Chondrocyte (in vitro differentiated cells): ENCODE measurements at regions not wholly inside any gene's neighbourhood (a gene's known extent, or its start where the extent isn't known, plus 50 kb on each side); places are given as distances from the start of the nearest gene placed in this dataset.

Experiments
- DNase-seq: peaks from one replicate; pipeline ENCODE4 v3.0.0; 2021; ENCODE audit warnings: mixed read lengths, low spot score
- H3K27ac Mint-ChIP-seq: one replicate; pipeline ENCODE4 v1.8.0; 2021; ENCODE audit warnings: mild to moderate bottlenecking, moderate library complexity, mixed read lengths; ENCODE audit not compliant: unreplicated experiment
- H3K27me3 Mint-ChIP-seq: 2 replicates; pipeline ENCODE4 v1.8.0; 2021; ENCODE audit warnings: low read depth, mixed read lengths
- H3K36me3 Mint-ChIP-seq: 2 replicates; pipeline ENCODE4 v1.8.0; 2021; ENCODE audit warnings: low read depth, mixed read lengths
- H3K4me1 Mint-ChIP-seq: 2 replicates; pipeline ENCODE4 v1.8.0; 2021; ENCODE audit warnings: low read depth, mild to moderate bottlenecking, mixed read lengths
- H3K4me3 Mint-ChIP-seq: one replicate; pipeline ENCODE4 v1.8.0; 2021; ENCODE audit warnings: mild to moderate bottlenecking, moderate library complexity, mixed read lengths; ENCODE audit not compliant: unreplicated experiment
- H3K9me3 Mint-ChIP-seq: 2 replicates; pipeline ENCODE4 v1.8.0; 2021; ENCODE audit warnings: low read depth, mixed read lengths
- CTCF ChIP-seq: fragments of 200-600 bp; sonication (generic); IDR thresholded peaks from 2 replicates; pipeline ENCODE4 v1.5.0; 2021; ENCODE audit warnings: antibody characterized with exemption, mild to moderate bottlenecking, moderate library complexity

DNA sequence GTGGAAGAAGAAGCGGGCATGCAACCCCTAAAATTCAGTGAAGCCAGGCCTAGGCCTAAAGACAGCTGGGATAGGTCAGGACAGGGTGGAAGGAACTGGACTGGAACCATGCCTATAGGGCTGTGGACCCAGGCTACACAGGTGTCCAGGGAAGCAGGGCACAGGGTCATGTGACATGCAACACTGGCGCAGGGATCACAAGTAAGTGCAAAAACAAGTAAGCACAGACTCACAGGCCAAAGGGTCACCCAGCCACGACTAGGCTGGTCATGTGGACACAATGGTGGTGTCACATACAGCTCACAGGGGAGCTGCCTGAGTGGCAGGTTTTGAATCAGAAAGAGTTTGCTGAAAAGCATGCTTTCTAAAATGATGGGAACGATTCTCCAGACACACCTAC lies 195.7 kb downstream of the SPTSSA start:
- Mint-ChIP-seq H3K27ac (no peak overlapping the region), H3K9me3 (peaks cover 4% of the 10 kb centered on the region), H3K36me3 (no peaks in the 10 kb centered on the region), H3K4me1 (no peaks in the 10 kb centered on the region), H3K4me3 (no peak overlapping the region), H3K27me3 (peaks cover 17% of the 10 kb centered on the region)
- no peak for TF ChIP-seq CTCF
- DNase-seq, result no peak

DNA sequence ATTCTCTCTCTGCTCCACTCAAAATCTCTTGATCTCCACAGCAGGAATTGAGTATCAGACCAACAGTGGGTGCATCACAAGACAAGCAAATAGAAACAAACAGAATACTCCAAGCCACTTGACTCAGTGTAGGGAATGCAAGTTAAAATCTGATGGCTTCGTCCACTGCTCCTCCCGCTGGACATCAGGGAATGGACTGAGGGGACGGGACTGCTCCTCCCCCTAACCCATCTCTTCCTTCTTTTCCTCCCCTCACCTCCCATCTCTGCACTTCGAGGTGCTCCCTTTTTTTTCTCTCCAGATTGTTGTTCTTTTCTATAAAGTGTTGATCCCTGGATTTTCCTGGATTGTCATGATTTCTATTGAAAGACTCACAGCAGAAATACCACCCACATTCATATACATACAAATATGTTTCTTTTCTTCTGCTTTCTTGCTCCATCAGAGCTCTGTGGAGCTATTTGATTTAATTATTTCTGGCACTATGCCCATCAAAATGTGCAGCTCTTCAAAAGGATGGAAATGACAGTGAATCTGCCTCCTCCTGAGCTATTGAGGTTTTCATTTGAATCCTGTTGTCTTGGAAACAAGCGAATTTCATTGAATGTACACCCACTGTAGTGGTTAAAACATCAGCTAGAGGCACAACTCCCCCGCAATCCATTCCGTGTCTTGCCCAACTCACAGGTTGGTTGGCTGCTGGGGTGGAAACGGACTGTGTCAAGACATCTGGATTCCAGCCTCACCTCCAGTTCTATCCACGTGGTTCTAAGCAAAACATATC lies 199.7 kb downstream of the SPTSSA start:
- Mint-ChIP-seq H3K27ac (no peak overlapping the region), H3K27me3 (peaks cover 18% of the 10 kb centered on the region), H3K4me1 (no peaks in the 10 kb centered on the region), H3K9me3 (no peaks in the 10 kb centered on the region), H3K4me3 (no peak overlapping the region), H3K36me3 (no peaks in the 10 kb centered on the region)
- no peak for TF ChIP-seq CTCF
- no peak for DNase-seq

DNA sequence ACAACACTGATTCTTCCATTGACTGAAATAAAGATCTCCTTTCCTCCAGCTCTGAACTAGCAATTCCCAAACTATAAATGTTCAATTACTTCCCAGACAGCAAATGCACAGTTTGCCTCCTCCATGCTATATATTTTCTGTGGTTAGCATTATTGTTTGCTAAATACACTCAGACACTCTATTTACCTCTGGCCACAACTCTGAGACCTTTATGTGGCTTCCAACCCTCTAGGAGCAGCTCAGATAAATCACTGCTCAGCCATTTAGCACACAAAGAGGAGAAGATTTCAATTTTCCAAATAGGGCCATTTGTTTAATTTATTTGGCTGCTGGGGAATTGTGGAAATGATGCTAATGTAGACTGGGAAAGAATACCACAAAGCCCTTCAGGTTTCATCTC lies 202.0 kb downstream of the SPTSSA start:
- Mint-ChIP-seq H3K27me3 (peaks cover 18% of the 10 kb centered on the region), H3K27ac (no peak overlapping the region), H3K4me1 (no peaks in the 10 kb centered on the region), H3K4me3 (no peak overlapping the region), H3K36me3 (no peaks in the 10 kb centered on the region), H3K9me3 (no peaks in the 10 kb centered on the region)
- DNase-seq, result no peak
- TF ChIP-seq CTCF, result no peak

DNA sequence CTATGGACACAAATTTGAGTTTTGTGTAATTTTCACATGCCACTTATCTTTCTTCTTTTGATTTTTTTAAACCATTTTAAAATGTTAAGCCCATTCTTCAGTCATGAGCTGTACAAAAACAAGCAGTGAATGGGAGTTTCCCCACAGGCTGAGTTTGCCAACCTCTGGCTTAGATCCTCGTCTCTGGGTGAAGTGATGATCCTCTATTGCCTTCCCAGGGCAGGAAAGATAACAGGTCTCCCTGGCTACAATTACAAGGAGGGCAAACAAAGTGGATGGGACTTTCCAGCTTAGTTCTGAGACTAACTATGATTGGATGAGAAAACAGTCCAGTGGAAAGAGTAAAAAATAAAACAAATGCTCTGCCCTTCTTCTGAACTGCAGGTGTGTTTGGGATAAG lies 203.7 kb downstream of the SPTSSA start:
- peaks cover 18% of the 10 kb centered on the region for H3K27me3 Mint-ChIP-seq
- H3K36me3 Mint-ChIP-seq, result no peaks in the 10 kb centered on the region
- H3K27ac Mint-ChIP-seq, result no peak overlapping the region
- no peaks in the 10 kb centered on the region for H3K4me1 Mint-ChIP-seq
- H3K9me3 Mint-ChIP-seq, result no peaks in the 10 kb centered on the region
- TF ChIP-seq CTCF, result no peak
- no peak overlapping the region for H3K4me3 Mint-ChIP-seq
- no peak for DNase-seq

DNA sequence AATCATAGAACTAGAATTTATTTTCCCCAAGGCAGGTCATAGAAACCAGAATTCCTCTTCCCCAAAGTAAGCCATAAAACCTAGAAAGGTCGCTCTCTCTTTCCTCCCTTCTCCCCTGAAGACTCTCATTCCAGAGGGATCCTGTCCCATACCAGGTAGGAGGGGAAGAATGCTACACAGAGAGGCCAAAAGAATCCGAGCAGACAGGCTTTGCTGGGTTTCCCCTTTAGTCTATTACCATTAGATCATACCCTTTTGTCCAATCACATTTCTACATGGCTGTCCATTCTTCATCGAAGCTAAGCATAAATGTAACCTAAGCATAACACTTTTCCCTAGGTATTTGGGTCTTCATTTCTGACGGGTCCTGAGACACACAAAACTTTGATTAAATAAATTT lies 204.5 kb downstream of the SPTSSA start:
- no peaks in the 10 kb centered on the region for H3K4me1 Mint-ChIP-seq
- no peak for TF ChIP-seq CTCF
- no peak overlapping the region for H3K4me3 Mint-ChIP-seq
- H3K27ac Mint-ChIP-seq, result no peak overlapping the region
- H3K36me3 Mint-ChIP-seq, result no peaks in the 10 kb centered on the region
- H3K27me3 Mint-ChIP-seq, result peaks cover 18% of the 10 kb centered on the region
- DNase-seq, result no peak
- no peaks in the 10 kb centered on the region for H3K9me3 Mint-ChIP-seq
